LHCN-M2 (cell line): ENCODE measurements at regions not wholly inside any gene's neighbourhood (a gene's known extent, or its start where the extent isn't known, plus 50 kb on each side); places are given as distances from the start of the nearest gene placed in this dataset.
A peak's percentile ranks its signal among the peaks of the same experiment; 100 is the strongest.

Experiments
- DNase-seq: peaks from one replicate; pipeline ENCODE4 v3.0.0-alpha.2; 2012; ENCODE audit warnings: low read depth

- DNase-seq, result no peak
These were observed 148.4 kb upstream of the PLEKHG7 start for GRCh38 chr12:92554158-92555073.

DNA sequence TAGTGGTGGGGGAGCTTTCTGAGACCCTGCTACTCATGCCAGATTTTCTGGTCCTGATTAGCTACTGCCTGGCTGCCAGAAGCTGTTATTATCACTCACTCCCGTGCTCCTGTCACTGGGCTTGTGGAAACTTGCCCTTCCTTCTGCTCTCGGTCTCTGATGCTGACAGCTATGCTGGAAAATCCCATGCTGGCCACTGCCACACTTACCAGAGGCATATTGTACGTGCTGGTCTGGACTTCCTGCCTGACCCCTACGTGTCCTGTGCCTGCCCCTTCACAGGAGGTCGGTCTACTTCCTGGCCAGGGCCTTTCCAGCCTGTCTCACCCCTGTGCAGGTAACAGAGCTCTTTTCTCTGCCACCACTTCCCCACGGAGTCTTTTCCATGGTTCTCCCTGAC lies 149.4 kb upstream of the PLEKHG7 start:
- DNase-seq, result no peak

GRCh38 chr12:92552412-92553108 lies 150.2 kb upstream of the PLEKHG7 start:
- no peak for DNase-seq

- no peak for DNase-seq
These were observed 150.9 kb upstream of the PLEKHG7 start for GRCh38 chr12:92551853-92552397.

GRCh38 chr12:92551210-92551609 lies 151.6 kb upstream of the PLEKHG7 start:
- no peak for DNase-seq

DNA sequence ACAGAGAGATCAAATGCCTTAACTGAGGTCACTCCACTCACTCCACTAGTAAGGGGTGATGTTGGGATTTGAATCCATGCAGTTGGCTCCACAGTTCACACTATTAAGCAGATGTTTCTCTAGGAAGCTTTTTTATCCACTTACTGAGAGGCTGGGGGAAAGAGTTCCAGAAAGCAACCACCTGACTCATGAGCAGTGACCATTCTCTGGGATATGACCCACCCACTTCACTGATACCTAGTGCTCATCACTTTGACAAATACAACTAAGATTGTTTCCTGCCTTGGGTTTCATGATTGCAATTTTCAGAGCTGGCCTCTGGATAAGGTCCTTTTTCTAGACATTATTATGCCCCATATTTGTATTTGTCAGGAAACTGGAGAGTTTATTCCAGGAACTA lies 152.1 kb upstream of the PLEKHG7 start:
- no peak for DNase-seq

DNA sequence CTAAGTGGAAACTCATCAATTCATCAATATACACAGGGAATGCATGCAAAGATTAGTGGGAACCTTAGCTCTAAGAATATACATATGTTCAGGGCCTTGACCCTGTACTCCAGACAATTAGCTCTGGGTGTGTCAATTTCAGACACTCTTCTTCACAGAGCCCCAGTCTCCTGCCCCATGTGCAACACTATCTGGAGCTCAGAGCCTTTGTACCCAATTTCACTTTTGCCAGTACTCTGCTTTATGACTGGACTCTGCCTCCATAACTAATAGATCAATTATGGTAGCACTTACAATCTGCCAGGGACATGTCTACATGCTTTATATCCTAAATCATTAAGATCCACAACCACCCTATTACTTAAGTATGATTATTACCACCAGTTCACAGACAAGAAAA lies 152.5 kb upstream of the PLEKHG7 start:
- DNase-seq, result no peak

DNA sequence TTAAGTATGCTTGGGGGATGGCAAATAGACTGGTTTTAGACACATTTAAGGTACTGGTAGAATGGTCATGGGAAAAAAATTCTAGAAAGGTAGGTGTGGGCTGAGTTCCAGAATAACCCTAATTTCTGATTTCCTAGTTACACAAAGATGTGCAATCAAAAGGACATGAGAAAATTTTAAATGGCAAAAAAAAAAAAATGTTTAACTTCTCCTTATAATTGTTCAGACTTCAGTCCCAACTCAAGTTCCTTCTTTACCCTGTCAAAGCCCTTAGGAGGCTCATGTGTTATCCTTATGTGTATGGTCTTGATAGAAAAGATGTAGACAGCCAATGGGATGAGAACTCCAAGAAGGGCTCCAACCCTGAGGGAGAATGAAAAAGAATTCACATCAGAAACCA lies 153.3 kb upstream of the PLEKHG7 start:
- DNase-seq, result no peak

GRCh38 chr12:92547906-92548305 lies 154.9 kb upstream of the PLEKHG7 start:
- DNase-seq, result no peak

DNA sequence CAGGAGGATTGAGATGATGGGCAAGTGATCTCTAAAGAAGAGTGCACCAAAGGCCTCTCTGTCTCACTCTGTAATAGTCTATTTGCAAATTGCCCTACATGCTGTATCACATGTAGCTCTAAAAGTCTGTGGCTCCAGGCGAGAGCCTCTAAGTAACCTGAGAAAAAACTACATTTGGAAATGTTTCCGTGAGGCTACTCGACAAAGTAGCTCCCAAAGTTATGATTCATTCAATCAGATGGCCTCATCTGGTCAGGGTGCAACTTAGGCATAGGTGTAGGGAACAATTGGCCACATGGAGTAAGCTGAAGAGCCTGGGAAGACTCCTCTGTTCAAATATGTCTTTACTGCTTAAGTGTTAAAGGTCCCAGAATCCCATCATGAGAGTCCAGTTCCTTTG lies 155.4 kb upstream of the PLEKHG7 start:
- no peak for DNase-seq

DNA sequence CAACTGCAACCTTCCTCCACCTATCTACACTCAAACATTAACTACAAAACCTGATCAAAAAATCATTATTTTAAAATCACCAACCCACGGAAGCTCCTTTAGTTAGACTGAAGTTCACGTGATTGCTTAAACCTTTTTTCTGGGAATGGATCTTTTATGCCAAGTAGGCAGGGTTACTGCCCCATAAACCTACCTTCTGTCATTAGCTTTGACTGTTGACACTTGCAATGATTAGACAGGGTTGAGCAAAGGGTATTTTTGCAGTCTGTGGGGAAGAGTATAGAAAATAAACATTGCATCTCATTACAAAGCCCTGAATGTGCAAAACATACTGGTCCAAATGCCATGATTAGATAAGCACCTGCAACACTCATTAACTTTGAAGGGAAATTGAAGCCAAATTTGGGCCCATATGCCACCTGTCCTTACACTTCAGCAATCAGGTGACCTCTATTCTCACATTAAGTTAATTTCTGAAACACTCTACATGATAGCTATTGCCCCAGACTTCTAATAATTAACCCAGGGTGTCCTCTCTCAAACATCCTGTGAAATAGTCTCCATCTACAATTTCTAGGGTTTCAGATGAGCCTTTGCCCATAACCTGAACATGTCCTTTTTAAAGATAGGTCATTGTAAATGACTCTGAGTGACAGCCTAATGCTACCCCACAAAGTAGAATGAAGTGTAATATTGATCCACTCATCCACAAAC lies 156.0 kb upstream of the PLEKHG7 start:
- no peak for DNase-seq

- no peak for DNase-seq
These were observed 156.5 kb upstream of the PLEKHG7 start for GRCh38 chr12:92546259-92546634.

DNA sequence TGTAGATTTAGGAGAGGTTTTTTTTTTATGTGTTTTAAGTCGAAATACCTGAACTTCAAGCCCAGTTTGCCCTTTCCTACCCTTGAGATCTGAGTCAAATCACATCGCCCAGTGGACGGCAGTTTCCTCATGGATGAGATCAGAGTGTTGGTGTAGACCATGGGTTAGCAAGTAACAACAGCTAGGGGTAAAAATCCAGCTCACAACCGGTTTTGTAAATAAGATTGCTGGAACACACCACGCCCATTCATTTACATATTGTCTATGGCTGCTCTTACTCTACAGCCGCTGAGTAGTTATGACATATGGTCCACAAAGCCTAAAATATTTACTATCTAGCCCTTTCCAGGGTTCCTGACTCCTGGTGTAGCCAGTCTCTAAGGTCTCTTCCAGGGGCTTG lies 158.5 kb upstream of the PLEKHG7 start:
- no peak for DNase-seq

- no peak for DNase-seq
These were observed 158.9 kb upstream of the PLEKHG7 start for GRCh38 chr12:92543840-92544239.

GRCh38 chr12:92543359-92543758 lies 159.4 kb upstream of the PLEKHG7 start:
- DNase-seq, result no peak

GRCh38 chr12:92541731-92542130 lies 161.1 kb upstream of the PLEKHG7 start:
- DNase-seq, result no peak

- DNase-seq, result no peak
These were observed 161.9 kb upstream of the PLEKHG7 start for GRCh38 chr12:92540782-92541423.

DNA sequence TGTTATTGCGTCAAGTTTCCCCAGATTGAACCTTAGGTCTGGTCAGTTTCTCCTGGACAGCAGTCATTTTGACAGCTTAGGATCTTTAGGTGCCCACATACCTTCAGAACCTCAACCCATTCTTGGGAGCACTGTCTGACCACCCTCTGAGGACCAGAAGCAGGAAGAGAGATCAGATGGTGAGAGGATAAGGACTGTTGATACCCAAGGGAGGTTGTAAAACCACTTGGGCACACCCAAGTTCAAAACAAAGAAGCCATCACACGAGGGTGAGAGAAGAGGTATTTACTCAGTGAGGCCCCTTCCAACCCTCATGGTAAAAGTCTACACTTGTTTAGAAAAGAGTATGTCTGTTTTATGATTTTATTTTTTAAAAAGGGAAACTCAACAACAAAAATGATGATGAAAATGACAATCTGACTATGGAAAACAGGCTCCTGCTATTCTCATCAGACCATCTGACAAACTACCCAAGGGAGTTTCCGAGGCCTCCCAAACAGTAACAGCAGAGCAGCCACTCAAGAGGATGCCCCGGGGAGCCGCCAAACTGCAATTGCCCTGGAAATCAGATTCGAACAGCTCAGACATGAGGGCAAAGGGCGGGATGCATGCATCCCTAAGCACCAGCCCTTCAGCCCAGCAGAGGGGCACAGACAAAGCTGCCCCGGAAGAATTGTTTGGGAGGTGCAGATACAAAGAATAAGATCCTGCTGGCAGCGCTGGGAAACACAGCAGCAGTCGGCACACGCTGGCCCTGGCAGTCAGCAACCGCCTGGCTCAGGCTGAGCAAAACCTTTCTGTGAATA lies 162.6 kb upstream of the PLEKHG7 start:
- no peak for DNase-seq

GRCh38 chr12:92539110-92539749 lies 163.6 kb upstream of the PLEKHG7 start:
- peak; percentile 95 for DNase-seq

DNA sequence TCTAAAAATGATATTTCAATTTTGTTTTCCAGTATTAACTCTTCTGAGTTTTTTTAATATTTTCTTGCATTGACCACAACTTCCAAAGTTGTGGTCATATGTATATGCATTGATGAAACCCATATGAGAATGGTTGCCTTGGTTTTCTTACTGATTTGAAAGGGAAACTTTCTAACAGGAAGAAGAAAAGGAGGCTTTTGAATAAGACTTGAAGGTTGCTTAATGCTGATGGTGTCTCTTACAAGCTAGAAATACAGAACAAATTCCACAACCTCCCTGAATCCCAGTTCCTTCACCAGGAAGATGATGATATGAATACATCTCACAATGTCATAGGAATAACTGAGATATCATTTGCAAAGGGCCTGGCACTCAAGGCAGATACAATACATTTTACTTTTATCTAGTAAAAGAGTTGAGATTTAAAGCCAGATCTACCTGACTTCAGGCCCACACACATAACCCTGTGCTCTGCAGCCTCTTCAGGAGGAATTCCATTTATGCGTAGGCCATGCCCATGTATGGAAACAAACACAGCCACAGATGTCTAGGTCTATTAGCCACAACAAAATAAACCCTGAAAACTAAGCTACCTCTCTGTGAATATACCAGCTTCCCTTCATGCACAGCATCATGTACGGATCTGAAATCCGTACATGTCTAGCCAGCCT lies 165.4 kb upstream of the PLEKHG7 start:
- no peak for DNase-seq
